ENCODE measurements at regions not wholly inside any gene's neighbourhood (a gene's known extent, or its start where the extent isn't known, plus 50 kb on each side); places are given as distances from the start of the nearest gene placed in this dataset.
"Not testable (repeated sequence)": the region's sequence is repeated elsewhere in the genome, so short reads cannot be mapped to it uniquely, and the experiment has no call there.

DNA sequence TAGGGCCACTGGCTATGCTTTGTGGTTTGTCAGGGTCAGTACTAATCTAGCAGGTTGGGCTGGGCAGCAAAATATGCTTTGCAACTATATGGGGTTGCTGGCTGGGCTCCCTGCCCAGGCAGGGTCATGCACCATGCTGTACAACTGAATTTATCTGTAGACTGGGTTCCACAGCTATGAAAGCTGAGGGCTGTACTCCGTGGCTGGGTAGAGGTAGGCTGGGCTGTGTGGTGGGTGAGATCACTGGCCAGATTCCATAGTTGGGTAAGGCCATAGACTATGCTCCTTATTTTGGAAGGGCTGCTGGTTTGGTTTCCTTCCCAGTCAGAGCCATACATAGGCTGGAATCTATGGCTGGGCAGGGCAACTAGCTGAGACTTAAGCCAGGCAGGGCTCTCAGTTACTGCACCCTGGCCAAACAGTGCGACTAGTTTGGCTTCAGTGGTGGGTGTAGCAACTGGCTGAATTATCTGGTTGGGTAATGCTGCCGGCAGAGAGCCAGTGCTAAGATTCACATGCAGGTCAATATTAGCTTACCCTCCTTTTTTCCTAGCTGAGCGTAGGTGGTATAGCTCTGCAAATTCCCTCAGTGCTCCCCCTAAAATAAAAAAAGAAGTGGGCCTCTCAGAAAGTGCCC is 769.1 kb upstream of the CDH8 start:
- Histone ChIP-seq H3K4me3 (no peak overlapping the region), H3K27me3 (no peaks in the 10 kb centered on the region), H3K27ac (no peak overlapping the region), H3K36me3 (no peaks in the 10 kb centered on the region), H3K4me1 (no peaks in the 10 kb centered on the region), H3K9me3 (no peaks in the 10 kb centered on the region)
- TF ChIP-seq POLR2A (IDR thresholded peaks at IDR 0.05): no peak
- TF ChIP-seq, protein P1, sequence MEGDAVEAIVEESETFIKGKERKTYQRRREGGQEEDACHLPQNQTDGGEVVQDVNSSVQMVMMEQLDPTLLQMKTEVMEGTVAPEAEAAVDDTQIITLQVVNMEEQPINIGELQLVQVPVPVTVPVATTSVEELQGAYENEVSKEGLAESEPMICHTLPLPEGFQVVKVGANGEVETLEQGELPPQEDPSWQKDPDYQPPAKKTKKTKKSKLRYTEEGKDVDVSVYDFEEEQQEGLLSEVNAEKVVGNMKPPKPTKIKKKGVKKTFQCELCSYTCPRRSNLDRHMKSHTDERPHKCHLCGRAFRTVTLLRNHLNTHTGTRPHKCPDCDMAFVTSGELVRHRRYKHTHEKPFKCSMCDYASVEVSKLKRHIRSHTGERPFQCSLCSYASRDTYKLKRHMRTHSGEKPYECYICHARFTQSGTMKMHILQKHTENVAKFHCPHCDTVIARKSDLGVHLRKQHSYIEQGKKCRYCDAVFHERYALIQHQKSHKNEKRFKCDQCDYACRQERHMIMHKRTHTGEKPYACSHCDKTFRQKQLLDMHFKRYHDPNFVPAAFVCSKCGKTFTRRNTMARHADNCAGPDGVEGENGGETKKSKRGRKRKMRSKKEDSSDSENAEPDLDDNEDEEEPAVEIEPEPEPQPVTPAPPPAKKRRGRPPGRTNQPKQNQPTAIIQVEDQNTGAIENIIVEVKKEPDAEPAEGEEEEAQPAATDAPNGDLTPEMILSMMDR (IDR thresholded peaks at IDR 0.05): no peak
- no peak for DNase-seq

DNA sequence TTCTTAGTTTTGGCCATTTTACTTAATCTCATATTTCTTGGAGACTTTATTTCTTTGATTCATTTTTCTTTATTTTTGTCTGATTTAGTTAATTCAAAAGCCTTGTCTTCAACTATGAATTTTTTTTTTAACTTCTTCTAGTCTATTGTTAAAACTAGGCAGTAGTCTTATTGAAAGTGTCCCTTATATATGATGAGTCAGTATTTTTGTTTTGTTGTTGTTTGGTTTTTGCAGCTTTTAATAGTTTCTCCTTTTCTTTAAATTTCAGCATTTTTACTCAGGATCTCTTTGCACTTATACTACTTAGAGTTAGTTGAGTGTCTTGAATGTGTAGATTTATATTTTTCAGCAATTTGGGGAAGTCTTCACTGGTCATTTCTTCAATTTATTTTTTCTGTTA is 758.5 kb upstream of the CDH8 start:
- no peak for DNase-seq
- Histone ChIP-seq H3K27me3 (no peaks in the 10 kb centered on the region), H3K4me1 (no peaks in the 10 kb centered on the region), H3K4me3 (no peak overlapping the region), H3K27ac (no peak overlapping the region), H3K9me3 (no peaks in the 10 kb centered on the region), H3K36me3 (no peaks in the 10 kb centered on the region)
- TF ChIP-seq POLR2A (IDR thresholded peaks at IDR 0.05): no peak
- TF ChIP-seq, protein P1 (IDR thresholded peaks at IDR 0.05): no peak

DNA sequence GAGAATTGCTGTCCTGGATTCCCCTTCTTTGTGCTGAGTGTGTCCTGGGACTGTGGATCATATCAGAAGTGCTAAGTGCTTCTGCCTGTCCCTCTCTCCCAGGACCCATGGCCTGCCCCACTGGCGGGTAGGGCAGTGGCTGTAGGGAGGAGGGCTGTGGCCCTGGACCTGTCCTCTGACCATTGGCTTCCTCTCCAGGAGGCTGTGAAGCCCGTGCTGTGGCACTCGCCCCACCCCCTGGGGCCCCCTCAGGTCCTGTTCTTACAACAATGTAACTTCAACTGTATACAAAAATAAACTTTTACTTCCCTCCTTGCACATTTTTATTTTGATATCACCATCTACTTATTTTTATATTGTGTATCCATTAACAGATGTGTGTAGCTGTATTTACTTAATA is 743.8 kb upstream of the CDH8 start:
- H3K27ac ChIP-seq, H3K4me3 ChIP-seq, H3K9me3 ChIP-seq, H3K36me3 ChIP-seq, DNase-seq, H3K27me3 ChIP-seq, H3K4me1 ChIP-seq: not testable (repeated sequence)

DNA sequence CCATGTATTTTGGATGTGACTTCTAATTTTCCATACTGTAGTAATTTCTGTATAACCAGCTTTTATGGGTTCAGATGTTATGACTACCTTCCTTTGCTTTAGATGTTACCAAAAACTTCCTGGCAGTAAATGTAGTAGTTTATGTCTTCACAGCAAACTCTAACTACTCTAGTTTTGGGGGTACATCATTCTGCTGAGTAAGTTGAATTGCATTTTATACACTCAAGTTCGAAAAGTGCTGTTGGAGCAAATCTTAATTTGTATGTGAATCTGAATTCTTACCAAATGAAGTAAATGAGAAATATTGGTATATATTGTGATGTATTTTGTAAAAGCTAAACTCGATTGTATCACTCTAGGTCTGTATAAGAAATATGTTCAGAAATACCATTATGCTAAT is 728.3 kb upstream of the CDH8 start:
- no peak for DNase-seq
- Histone ChIP-seq H3K27me3 (no peaks in the 10 kb centered on the region), H3K9me3 (no peaks in the 10 kb centered on the region), H3K4me1 (no peaks in the 10 kb centered on the region), H3K36me3 (no peaks in the 10 kb centered on the region), H3K27ac (no peak overlapping the region), H3K4me3 (no peak overlapping the region)
- TF ChIP-seq, protein P1 (IDR thresholded peaks at IDR 0.05): no peak

DNA sequence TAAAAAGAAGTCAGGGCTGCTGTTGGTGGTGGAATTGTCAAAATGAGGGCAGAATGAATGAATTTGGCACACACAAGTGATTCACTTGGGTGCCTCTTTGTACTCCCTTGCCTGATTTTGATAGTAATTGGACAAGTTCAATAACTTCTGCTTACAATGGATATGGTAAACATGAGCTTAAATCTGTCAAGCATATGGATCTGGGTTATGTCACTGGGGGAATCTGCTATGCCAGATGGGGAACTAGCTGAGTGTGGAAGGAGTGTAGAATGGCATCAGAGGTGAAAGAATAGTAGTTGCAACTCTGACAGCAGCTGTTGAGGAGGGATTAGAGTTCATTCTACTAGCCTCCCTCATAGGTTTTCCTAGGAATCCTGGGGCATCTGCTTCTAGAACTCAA is 724.2 kb upstream of the CDH8 start:
- TF ChIP-seq POLR2A (IDR thresholded peaks at IDR 0.05): no peak
- TF ChIP-seq, protein P1 (IDR thresholded peaks at IDR 0.05): no peak
- no peaks in the 10 kb centered on the region for H3K27me3 ChIP-seq

DNA sequence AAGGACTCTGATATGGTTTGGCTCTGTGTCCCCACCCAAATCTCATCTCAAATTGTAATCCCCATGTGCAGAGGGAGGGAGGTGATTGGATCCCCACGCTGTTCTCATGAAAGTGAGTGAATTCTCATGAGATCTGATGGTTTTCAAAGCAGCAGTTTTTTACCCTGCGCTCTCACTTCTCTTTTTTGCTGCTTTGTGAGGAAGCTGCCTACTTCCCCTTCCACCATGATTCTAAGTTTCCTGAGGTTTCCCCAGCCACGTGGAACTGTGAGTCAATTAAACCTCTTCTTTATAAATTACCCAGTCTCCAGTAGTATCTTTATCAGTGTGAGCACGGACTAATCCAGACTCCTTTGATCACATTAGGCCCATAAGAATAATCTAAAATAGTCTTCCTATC is 719.7 kb upstream of the CDH8 start:
- TF ChIP-seq, protein P1 (IDR thresholded peaks at IDR 0.05): no peak
- no peak for TF ChIP-seq POLR2A (IDR thresholded peaks at IDR 0.05)
- no peaks in the 10 kb centered on the region for H3K4me1 ChIP-seq
- no peak overlapping the region for H3K4me3 ChIP-seq

More for the DNA sequence above, 724.2 kb upstream of the CDH8 start:
- H3K27ac ChIP-seq: no peak overlapping the region
- H3K36me3 ChIP-seq: no peaks in the 10 kb centered on the region
- no peak for DNase-seq
- no peaks in the 10 kb centered on the region for H3K4me1 ChIP-seq
- H3K9me3 ChIP-seq: no peaks in the 10 kb centered on the region
- H3K4me3 ChIP-seq: no peak overlapping the region

More for the DNA sequence above, 719.7 kb upstream of the CDH8 start:
- Histone ChIP-seq H3K36me3 (no peaks in the 10 kb centered on the region), H3K27ac (no peak overlapping the region), H3K9me3 (peaks cover 0 to 4% (median 0%) of the 10 kb centered on the region in 4 donors), H3K27me3 (no peaks in the 10 kb centered on the region)
- no peak for DNase-seq
